SK-N-MC (cell line): ENCODE measurements at regions not wholly inside any gene's neighbourhood (a gene's known extent, or its start where the extent isn't known, plus 50 kb on each side); places are given as distances from the start of the nearest gene placed in this dataset.
"Not testable (repeated sequence)": the region's sequence is repeated elsewhere in the genome, so short reads cannot be mapped to it uniquely, and the experiment has no call there.

Source experiments
- DNase-seq: peaks from one replicate; pipeline ENCODE4 v3.0.0-alpha.2; 2011; ENCODE audit warnings: low read depth, low spot score
- H3K27ac ChIP-seq: fragments of 200-600 bp; sonication (generic); 2 replicates; pipeline ENCODE4 v1.5.1; 2016; ENCODE audit warnings: mixed run types
- H3K36me3 ChIP-seq: fragments of 200-600 bp; sonication (generic); 2 replicates; pipeline ENCODE4 v1.6.1; 2017; ENCODE audit warnings: antibody characterized with exemption, low read length, mixed read lengths; ENCODE audit not compliant: insufficient read depth
- H3K4me3 ChIP-seq: fragments of 200-600 bp; sonication (generic); 2 replicates; pipeline ENCODE4 v1.5.1; 2016
- H3K9ac ChIP-seq: fragments of 200-600 bp; sonication (generic); 2 replicates; pipeline ENCODE4 v1.8.0; 2017; ENCODE audit warnings: mixed run types, mixed read lengths; ENCODE audit not compliant: insufficient read length
- H3K9me3 ChIP-seq: fragments of 200-600 bp; sonication (generic); 2 replicates; pipeline ENCODE4 v1.6.1; 2017; ENCODE audit warnings: low read depth, mild to moderate bottlenecking, antibody characterized with exemption, low read length, moderate library complexity, mixed read lengths
- EZH2 ChIP-seq: fragments of 200-600 bp; sonication (generic); IDR thresholded peaks from one replicate; pipeline ENCODE4 v1.6.1; 2017; ENCODE audit warnings: antibody characterized with exemption
- FOXP2 ChIP-seq: optimal IDR thresholded peaks from 2 replicates; pipeline ENCODE3; 2011; ENCODE audit warnings: mild to moderate bottlenecking, moderate library complexity; ENCODE audit not compliant: insufficient read depth; ENCODE audit errors: extremely low read length, control extremely low read depth
- POLR2AphosphoS5 ChIP-seq: IDR thresholded peaks from 2 replicates; pipeline ENCODE4 v1.6.1; 2012; ENCODE audit warnings: mild to moderate bottlenecking, low read depth, low read length, borderline replicate concordance

DNA sequence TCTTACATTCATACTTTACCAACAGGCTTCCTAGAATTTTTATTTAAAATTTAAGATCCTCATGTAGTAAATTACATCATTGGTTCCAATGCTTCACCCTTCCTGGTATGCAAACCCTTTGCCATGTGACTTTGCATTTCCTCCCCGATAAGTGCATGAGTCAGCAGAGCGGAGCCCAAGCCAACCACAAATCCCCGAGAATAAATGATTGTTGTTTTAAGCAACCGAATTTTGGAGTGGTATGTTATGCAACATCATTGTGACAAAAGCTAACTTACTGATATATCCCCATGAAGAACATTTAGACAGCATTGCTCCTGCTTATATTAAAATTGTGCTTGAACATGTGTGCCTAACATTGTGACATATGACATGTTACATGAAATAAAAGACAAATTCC lies 199.4 kb upstream of the DDX53 start:
- H3K9me3 ChIP-seq: no peaks in the 10 kb centered on the region
- H3K36me3 ChIP-seq: no peaks in the 10 kb centered on the region
- H3K9ac ChIP-seq: peak overlapping the region; percentile 56
- peak overlapping the region; percentile 61 for H3K4me3 ChIP-seq
- H3K27ac ChIP-seq: peak overlapping the region; percentile 95
- peak; percentile 85 for DNase-seq
- no peak for TF ChIP-seq POLR2AphosphoS5
- TF ChIP-seq FOXP2: no peak
- no peak for TF ChIP-seq EZH2

DNA sequence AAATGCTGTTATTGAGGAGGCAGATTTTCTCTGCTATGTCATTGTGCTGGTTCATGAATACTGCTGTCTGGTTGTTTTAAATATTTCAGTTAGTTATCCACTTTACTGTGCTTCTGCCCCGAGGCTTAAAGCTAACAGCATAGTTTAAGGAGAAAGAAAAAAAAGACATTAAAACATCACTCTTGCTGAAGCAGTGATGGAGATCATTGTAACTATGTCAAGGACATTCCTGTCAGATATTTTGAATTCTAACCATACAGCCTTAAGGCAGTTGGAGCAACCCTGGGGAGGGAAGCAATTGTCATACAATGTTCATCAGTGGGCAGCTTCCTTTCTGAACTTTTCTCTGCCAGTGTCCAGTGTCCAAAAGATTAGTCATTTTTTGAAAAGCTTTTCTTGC lies 199.0 kb upstream of the DDX53 start:
- Histone ChIP-seq H3K9me3 (no peaks in the 10 kb centered on the region), H3K9ac (peak overlapping the region; percentile 56), H3K4me3 (peak overlapping the region; percentile 61), H3K36me3 (no peaks in the 10 kb centered on the region), H3K27ac (peak overlapping the region; percentile 95)
- peak; percentile 73 for DNase-seq
- TF ChIP-seq POLR2AphosphoS5 (no peak), FOXP2 (no peak), EZH2 (no peak)

DNA sequence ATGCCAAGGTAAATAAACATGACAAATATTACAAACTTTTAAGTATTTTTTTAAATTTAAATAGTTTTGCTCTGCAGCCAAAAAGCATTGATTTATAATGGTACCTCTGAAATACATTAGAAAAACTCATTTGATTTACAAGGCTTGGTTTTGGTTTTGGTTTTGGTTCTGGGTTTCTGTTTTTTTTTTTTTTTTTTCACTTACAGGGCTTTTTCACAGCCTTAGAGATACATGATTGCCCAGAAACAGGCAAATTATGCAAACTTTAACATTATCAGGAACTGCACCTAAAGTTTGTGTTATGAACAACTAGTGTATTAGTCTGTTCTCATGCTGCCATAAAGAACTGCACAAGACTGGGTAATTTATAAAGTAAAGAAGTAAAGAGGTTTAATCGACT lies 196.4 kb upstream of the DDX53 start:
- no peak for DNase-seq
- TF ChIP-seq EZH2 (no peak), FOXP2 (no peak), POLR2AphosphoS5 (no peak)
- Histone ChIP-seq H3K36me3 (no peaks in the 10 kb centered on the region), H3K9me3 (no peaks in the 10 kb centered on the region), H3K9ac (no peak overlapping the region), H3K27ac (no peak overlapping the region), H3K4me3 (no peak overlapping the region)

DNA sequence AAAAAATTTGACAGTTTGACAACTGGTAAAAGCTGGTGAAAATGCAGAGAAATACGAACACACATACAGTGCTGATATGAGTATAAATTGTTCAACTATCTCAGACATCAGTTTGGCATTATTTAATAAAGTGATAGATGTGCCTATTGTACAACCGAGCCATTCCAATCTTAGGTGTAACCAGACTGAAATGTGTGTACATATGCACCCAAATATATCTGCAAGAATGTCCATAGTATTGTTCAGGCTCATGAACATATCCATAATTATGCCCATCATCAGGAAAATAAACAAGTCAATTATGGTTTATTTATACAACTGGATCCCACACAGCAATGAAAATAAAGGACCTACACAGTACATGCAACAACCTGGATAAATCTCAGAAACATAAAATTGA lies 188.9 kb upstream of the DDX53 start:
- H3K9me3 ChIP-seq: no peaks in the 10 kb centered on the region
- no peak overlapping the region for H3K4me3 ChIP-seq
- no peak overlapping the region for H3K9ac ChIP-seq
- no peak overlapping the region for H3K27ac ChIP-seq
- DNase-seq: no peak
- H3K36me3 ChIP-seq: no peaks in the 10 kb centered on the region
- TF ChIP-seq POLR2AphosphoS5: no peak
- TF ChIP-seq FOXP2: no peak
- no peak for TF ChIP-seq EZH2

DNA sequence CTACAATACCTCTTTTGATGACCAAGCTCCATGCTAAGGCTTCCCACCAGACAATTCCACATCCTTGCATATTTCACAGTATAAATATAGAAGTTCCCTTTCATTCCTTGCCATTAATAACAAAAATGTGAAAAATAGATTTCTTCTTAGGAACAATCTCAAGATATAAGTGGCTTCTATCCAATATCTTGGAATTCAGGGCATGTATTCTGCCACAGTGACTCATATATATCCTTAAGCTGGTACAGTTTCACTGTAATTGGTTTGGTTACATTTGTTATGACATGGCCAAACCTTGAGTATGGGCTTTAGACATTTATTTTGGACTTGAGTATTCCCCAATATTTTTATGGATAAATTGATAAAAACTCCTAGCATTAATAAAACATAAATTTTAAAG lies 181.7 kb upstream of the DDX53 start:
- DNase-seq: no peak
- TF ChIP-seq FOXP2 (no peak), EZH2 (no peak), POLR2AphosphoS5 (no peak)
- H3K27ac ChIP-seq: no peak overlapping the region
- H3K36me3 ChIP-seq: no peaks in the 10 kb centered on the region
- H3K9me3 ChIP-seq: no peaks in the 10 kb centered on the region
- no peak overlapping the region for H3K9ac ChIP-seq
- H3K4me3 ChIP-seq: no peak overlapping the region

DNA sequence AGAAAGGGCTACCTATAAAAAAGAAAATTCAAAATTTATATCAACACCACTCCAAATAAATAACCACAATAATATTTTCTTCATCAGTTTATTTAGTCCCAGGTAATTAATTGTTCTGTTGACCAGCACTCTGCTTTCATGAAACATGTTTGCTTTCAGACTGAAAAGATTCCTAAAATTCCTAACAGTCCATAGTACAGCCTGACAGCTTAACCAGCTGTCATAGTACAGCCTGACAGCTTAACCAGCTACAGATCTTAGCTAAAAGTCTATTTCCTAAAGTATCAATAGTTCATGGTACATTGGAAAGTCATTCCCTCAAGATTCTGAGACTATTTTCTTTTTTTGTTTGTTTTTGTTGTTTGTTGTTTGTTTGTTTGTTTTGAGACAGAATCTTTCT lies 144.1 kb upstream of the DDX53 start:
- Histone ChIP-seq H3K27ac (peak overlapping the region; percentile 90; the same call in 1 of the 2 replicates), H3K9ac (no peak overlapping the region), H3K9me3 (no peaks in the 10 kb centered on the region), H3K36me3 (no peaks in the 10 kb centered on the region), H3K4me3 (no peak overlapping the region)
- no peak for DNase-seq
- TF ChIP-seq EZH2: no peak
- no peak for TF ChIP-seq FOXP2
- no peak for TF ChIP-seq POLR2AphosphoS5

DNA sequence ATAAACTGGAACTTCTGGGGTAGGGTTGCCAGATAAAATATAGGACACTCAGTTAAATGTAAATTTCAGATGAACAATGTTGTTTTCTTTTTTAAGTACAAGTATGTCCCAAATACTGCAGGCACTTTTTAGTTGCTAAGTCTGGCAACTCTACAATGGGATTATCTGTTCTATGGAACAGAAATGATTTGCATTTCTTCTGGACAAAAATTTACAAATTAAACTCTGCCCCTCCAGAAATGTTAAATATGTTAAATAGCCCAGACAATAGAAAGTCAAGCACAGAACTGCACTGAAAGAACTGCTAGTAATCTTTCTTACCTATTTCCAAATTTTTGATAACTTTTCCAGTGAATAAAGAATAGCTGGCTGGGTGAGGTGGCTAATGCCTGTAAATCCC lies 140.1 kb upstream of the DDX53 start:
- Histone ChIP-seq H3K9me3 (no peaks in the 10 kb centered on the region), H3K9ac (no peak overlapping the region), H3K36me3 (no peaks in the 10 kb centered on the region), H3K27ac (peak overlapping the region; percentile 78), H3K4me3 (no peak overlapping the region)
- TF ChIP-seq EZH2 (no peak), POLR2AphosphoS5 (no peak), FOXP2 (no peak)
- DNase-seq: no peak

DNA sequence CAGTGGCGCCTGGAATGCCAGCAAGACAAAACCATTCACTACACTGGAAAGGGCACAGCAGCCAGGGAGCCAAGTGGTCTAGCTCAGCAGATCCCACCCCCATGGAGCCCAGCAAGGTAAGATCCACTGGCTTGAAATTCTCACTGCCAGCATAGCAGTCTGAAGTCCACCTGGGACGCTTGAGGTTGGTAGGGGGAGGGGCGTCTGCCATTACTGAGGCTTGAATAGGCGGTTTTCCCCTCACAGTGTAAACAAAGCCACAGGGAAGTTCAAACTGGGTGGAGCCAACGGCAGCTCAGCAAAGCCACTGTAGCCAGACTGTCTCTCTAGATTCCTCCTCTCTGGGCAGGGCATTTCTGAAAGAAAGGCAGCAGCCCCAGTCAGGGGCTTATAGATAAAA lies 133.0 kb upstream of the DDX53 start:
- H3K27ac ChIP-seq, DNase-seq, H3K9me3 ChIP-seq, H3K4me3 ChIP-seq, H3K36me3 ChIP-seq, H3K9ac ChIP-seq: not testable (repeated sequence)

DNA sequence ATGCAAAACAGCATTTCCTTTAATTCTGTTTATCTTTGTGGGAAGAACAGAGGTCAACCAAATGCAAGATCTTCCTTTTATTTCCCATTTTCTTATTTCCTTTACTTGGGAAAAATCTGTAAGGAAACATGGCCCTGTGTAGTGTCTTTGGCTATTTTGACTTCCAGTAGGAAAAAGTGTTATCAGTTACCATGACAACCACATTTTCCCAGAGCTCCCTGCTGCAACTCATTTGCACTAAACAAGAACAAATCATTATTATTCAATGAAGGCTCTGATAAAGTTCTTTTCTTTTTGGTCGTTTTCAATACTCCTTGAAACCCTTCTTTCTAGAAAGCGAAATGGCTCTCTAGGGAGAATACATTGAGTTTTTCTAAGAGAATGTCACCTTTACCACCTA lies 117.2 kb upstream of the DDX53 start:
- Histone ChIP-seq H3K27ac (no peak overlapping the region), H3K9ac (no peak overlapping the region), H3K9me3 (no peaks in the 10 kb centered on the region), H3K36me3 (no peaks in the 10 kb centered on the region), H3K4me3 (no peak overlapping the region)
- no peak for DNase-seq
- TF ChIP-seq FOXP2 (no peak), POLR2AphosphoS5 (no peak), EZH2 (no peak)
